Type B pancreatic cell (in vitro differentiated cells): ENCODE measurements at regions not wholly inside any gene's neighbourhood (a gene's known extent, or its start where the extent isn't known, plus 50 kb on each side); places are given as distances from the start of the nearest gene placed in this dataset.

Experiments used
- DNase-seq: peaks from one replicate; pipeline ENCODE4 v3.0.0; 2021; ENCODE audit warnings: mixed read lengths; ENCODE audit not compliant: unreplicated experiment; ENCODE audit errors: extremely low spot score
- H3K27ac Mint-ChIP-seq: 2 replicates; pipeline ENCODE4 v1.8.0; 2021; ENCODE audit warnings: mild to moderate bottlenecking, mixed read lengths
- H3K27me3 Mint-ChIP-seq: 2 replicates; pipeline ENCODE4 v1.8.0; 2021; ENCODE audit warnings: mixed read lengths
- H3K36me3 Mint-ChIP-seq: 2 replicates; pipeline ENCODE4 v1.8.0; 2021; ENCODE audit warnings: mixed read lengths
- H3K4me1 Mint-ChIP-seq: one replicate; pipeline ENCODE4 v1.8.0; 2021; ENCODE audit warnings: mixed read lengths; ENCODE audit not compliant: unreplicated experiment
- H3K4me3 Mint-ChIP-seq: 2 replicates; pipeline ENCODE4 v1.8.0; 2021; ENCODE audit warnings: mild to moderate bottlenecking, mixed read lengths
- H3K9me3 Mint-ChIP-seq: 2 replicates; pipeline ENCODE4 v1.8.0; 2021; ENCODE audit warnings: mixed read lengths
- CTCF ChIP-seq: fragments of 200-600 bp; sonication (generic); conservative IDR thresholded peaks from 2 replicates; pipeline ENCODE4 v1.5.0; 2021; ENCODE audit warnings: antibody characterized with exemption, mild to moderate bottlenecking

GRCh38 chr18:55819448-55819847, 231.5 kb upstream of the TCF4 start:
- no peak for DNase-seq
- Mint-ChIP-seq H3K27ac (no peak overlapping the region), H3K36me3 (no peaks in the 10 kb centered on the region), H3K27me3 (no peaks in the 10 kb centered on the region), H3K9me3 (no peaks in the 10 kb centered on the region), H3K4me3 (no peak overlapping the region), H3K4me1 (peaks cover 6% of the 10 kb centered on the region)
- TF ChIP-seq CTCF, result no peak

- no peak for DNase-seq
- Mint-ChIP-seq H3K9me3 (no peaks in the 10 kb centered on the region), H3K4me3 (no peak overlapping the region), H3K36me3 (no peaks in the 10 kb centered on the region), H3K4me1 (peaks cover 6% of the 10 kb centered on the region), H3K27me3 (no peaks in the 10 kb centered on the region), H3K27ac (no peak overlapping the region)
- TF ChIP-seq CTCF, result no peak
Measured at GRCh38 chr18:55818284-55818683, 230.3 kb upstream of the TCF4 start.

- Mint-ChIP-seq H3K27ac (no peak overlapping the region), H3K9me3 (no peaks in the 10 kb centered on the region), H3K36me3 (no peaks in the 10 kb centered on the region), H3K27me3 (no peaks in the 10 kb centered on the region), H3K4me1 (no peaks in the 10 kb centered on the region), H3K4me3 (no peak overlapping the region)
- TF ChIP-seq CTCF, result no peak
- no peak for DNase-seq
Measured at GRCh38 chr18:55811925-55812324, 223.9 kb upstream of the TCF4 start.

GRCh38 chr18:55805666-55806065, 217.7 kb upstream of the TCF4 start:
- no peak for TF ChIP-seq CTCF

GRCh38 chr18:55795101-55795669, 207.2 kb upstream of the TCF4 start:
- Mint-ChIP-seq H3K9me3 (peaks cover 4% of the 10 kb centered on the region), H3K27ac (no peak overlapping the region), H3K27me3 (no peaks in the 10 kb centered on the region), H3K36me3 (no peaks in the 10 kb centered on the region), H3K4me1 (peaks cover 10% of the 10 kb centered on the region), H3K4me3 (no peak overlapping the region)
- no peak for TF ChIP-seq CTCF
- DNase-seq, result no peak

More at GRCh38 chr18:55805666-55806065, 217.7 kb upstream of the TCF4 start:
- Mint-ChIP-seq H3K4me1 (no peaks in the 10 kb centered on the region), H3K9me3 (no peaks in the 10 kb centered on the region), H3K36me3 (no peaks in the 10 kb centered on the region), H3K27ac (no peak overlapping the region), H3K4me3 (no peak overlapping the region), H3K27me3 (no peaks in the 10 kb centered on the region)
- DNase-seq, result no peak
